Activated gamma-delta T cell (primary cell): ENCODE measurements at regions not wholly inside any gene's neighbourhood (a gene's known extent, or its start where the extent isn't known, plus 50 kb on each side); places are given as distances from the start of the nearest gene placed in this dataset.
"Not testable (repeated sequence)": the region's sequence is repeated elsewhere in the genome, so short reads cannot be mapped to it uniquely, and the experiment has no call there.

Source experiments
- DNase-seq: peaks from one replicate; lab custom pipeline; 2025; lab: John Stamatoyannopoulos, UW

- DNase-seq, result no peak
Observed at GRCh38 chr5:57749396-57749795, 266.8 kb upstream of the ACTBL2 start.

- DNase-seq, result no peak
Observed at GRCh38 chr5:57745700-57746651, 263.4 kb upstream of the ACTBL2 start.

GRCh38 chr5:57745029-57745428 lies 262.4 kb upstream of the ACTBL2 start:
- DNase-seq, result no peak

GRCh38 chr5:57741336-57741735 lies 258.7 kb upstream of the ACTBL2 start:
- DNase-seq, result no peak

GRCh38 chr5:57738787-57739186 lies 256.2 kb upstream of the ACTBL2 start:
- no peak for DNase-seq

- no peak for DNase-seq
Observed at GRCh38 chr5:57738301-57738700, 255.7 kb upstream of the ACTBL2 start.

- no peak for DNase-seq
Observed at GRCh38 chr5:57736716-57737115, 254.1 kb upstream of the ACTBL2 start.

GRCh38 chr5:57735279-57736153 lies 252.9 kb upstream of the ACTBL2 start:
- not testable (repeated sequence) for DNase-seq

- DNase-seq, result no peak
Observed at GRCh38 chr5:57734296-57734695, 251.7 kb upstream of the ACTBL2 start.

GRCh38 chr5:57727591-57727990 lies 245.0 kb upstream of the ACTBL2 start:
- no peak for DNase-seq

GRCh38 chr5:57725658-57726504 lies 243.3 kb upstream of the ACTBL2 start:
- DNase-seq, result no peak

GRCh38 chr5:57724836-57725235 lies 242.2 kb upstream of the ACTBL2 start:
- DNase-seq, result no peak

- no peak for DNase-seq
Observed at GRCh38 chr5:57721226-57721625, 238.6 kb upstream of the ACTBL2 start.

- DNase-seq, result no peak
Observed at GRCh38 chr5:57720656-57721055, 238.0 kb upstream of the ACTBL2 start.

- no peak for DNase-seq
Observed at GRCh38 chr5:57719216-57719615, 236.6 kb upstream of the ACTBL2 start.

- DNase-seq, result no peak
Observed at GRCh38 chr5:57718155-57718554, 235.5 kb upstream of the ACTBL2 start.

GRCh38 chr5:57717555-57717954 lies 234.9 kb upstream of the ACTBL2 start:
- DNase-seq, result no peak

GRCh38 chr5:57716661-57717060 lies 234.1 kb upstream of the ACTBL2 start:
- DNase-seq, result no peak

- no peak for DNase-seq
Observed at GRCh38 chr5:57715296-57715695, 232.7 kb upstream of the ACTBL2 start.

- DNase-seq, result not testable (repeated sequence)
Observed at GRCh38 chr5:57713535-57713934, 230.9 kb upstream of the ACTBL2 start.

GRCh38 chr5:57711946-57712345 lies 229.3 kb upstream of the ACTBL2 start:
- DNase-seq, result no peak

GRCh38 chr5:57711471-57711870 lies 228.9 kb upstream of the ACTBL2 start:
- no peak for DNase-seq
